LNCAP (cell line): ENCODE measurements at regions not wholly inside any gene's neighbourhood (a gene's known extent, or its start where the extent isn't known, plus 50 kb on each side); places are given as distances from the start of the nearest gene placed in this dataset.

Experiments
- CTCF ChIP-seq: fragments of 450-650 bp; IDR thresholded peaks from 2 replicates; pipeline ENCODE4 v1.5.1; 2017; ENCODE audit warnings: mild to moderate bottlenecking

- TF ChIP-seq CTCF: no peak
These were observed 145.9 kb upstream of the SVIL start for GRCh38 chr10:29780639-29781038.

- no peak for TF ChIP-seq CTCF
These were observed 145.3 kb upstream of the SVIL start for GRCh38 chr10:29780096-29780495.

GRCh38 chr10:29776246-29776645, 141.5 kb upstream of the SVIL start:
- TF ChIP-seq CTCF: no peak

- TF ChIP-seq CTCF: no peak
These were observed 139.7 kb upstream of the SVIL start for GRCh38 chr10:29774475-29774874.

GRCh38 chr10:29773675-29774091, 138.9 kb upstream of the SVIL start:
- TF ChIP-seq CTCF: no peak

- TF ChIP-seq CTCF: no peak
These were observed 137.6 kb upstream of the SVIL start for GRCh38 chr10:29772403-29772802.

GRCh38 chr10:29771376-29771775, 136.6 kb upstream of the SVIL start:
- TF ChIP-seq CTCF: no peak

- no peak for TF ChIP-seq CTCF
These were observed 133.2 kb upstream of the SVIL start for GRCh38 chr10:29767968-29768367.
